GM12878 (cell line): ENCODE measurements at regions not wholly inside any gene's neighbourhood (a gene's known extent, or its start where the extent isn't known, plus 50 kb on each side); places are given as distances from the start of the nearest gene placed in this dataset.

Experiments used
- ATAC-seq: fragments of 200-7000 bp; cut with Tn5 transposase; 3 replicates; pipeline ENCODE4 v1.9.1; 2020; ENCODE audit warnings: mild to moderate bottlenecking, moderate library complexity
- BruUV-seq: library from RNA; stranded (reverse); fragments of 400-500 nt; replicated peaks from 2 replicates; lab custom pipeline; 2021; lab: Mats Ljungman, UMichigan
- CTCF ChIA-PET: fragments of 300-600 bp; sonication (Branson Sonifier 250); formaldehyde crosslinking; extraction: SDS; loops from one replicate; lab custom pipeline; 2021; ENCODE audit warnings: inconsistent platforms; lab: Yijun Ruan, JAX
- POLR2A ChIA-PET: fragments of 350-600 bp; formaldehyde crosslinking; extraction: SDS; loops from one replicate; lab custom pipeline; 2021; ENCODE audit warnings: inconsistent platforms; lab: Charles Lee
- RAD21 ChIA-PET: fragments of 300-600 bp; sonication (Branson Sonifier 250); formaldehyde crosslinking; loops from one replicate; lab custom pipeline; 2023; ENCODE audit warnings: antibody characterized with exemption; ENCODE audit not compliant: unreplicated experiment; lab: Charles Lee
- SMC1A ChIA-PET: fragments of 300-600 bp; sonication (Branson Sonifier 250); formaldehyde crosslinking; loops from one replicate; lab custom pipeline; 2023; ENCODE audit not compliant: unreplicated experiment, uncharacterized antibody; lab: Charles Lee
- DNase-seq: peaks from one replicate; pipeline ENCODE4 v3.0.0-alpha.2; 2011; ENCODE audit warnings: low read depth, low spot score
- FAIRE-seq: peaks from 3 replicates; lab custom pipeline; 2011; peaks lifted over from hg19 to GRCh38; lab: Jason Lieb, UNC
- H2AFZ ChIP-seq: 2 replicates; pipeline ENCODE4 v1.6.0; 2011; ENCODE audit warnings: low read depth, low read length, control low read depth; ENCODE audit not compliant: control insufficient read depth
- H3K27ac ChIP-seq: 2 replicates; pipeline ENCODE4 v1.5.1; 2011; ENCODE audit warnings: control low read depth; ENCODE audit not compliant: control insufficient read depth, insufficient read depth
- H3K27me3 ChIP-seq, 2 experiments: replicated peaks in 1 of 2; 2 replicates each; pipeline versions ENCODE4 v1.6.0 to v1.6.1; 2011; ENCODE audit warnings: low read length in 1 of 2; ENCODE audit not compliant: control insufficient read depth in 2 of 2, insufficient read depth in 2 of 2
- H3K36me3 ChIP-seq, 2 experiments: 2 replicates each; pipeline ENCODE4 v1.5.1; 2011; ENCODE audit warnings: low read length in 1 of 2; ENCODE audit not compliant: control insufficient read depth in 2 of 2, insufficient read depth in 2 of 2
- H3K4me1 ChIP-seq: 2 replicates; pipeline ENCODE4 v1.6.1; 2011; ENCODE audit warnings: mild to moderate bottlenecking, low read length, moderate library complexity, mixed read lengths; ENCODE audit not compliant: control insufficient read depth, insufficient read depth
- H3K4me2 ChIP-seq: 2 replicates; pipeline ENCODE4 v1.6.0; 2011; ENCODE audit warnings: control low read depth; ENCODE audit not compliant: control insufficient read depth, insufficient read depth
- H3K4me3 ChIP-seq: fragments of 200-600 bp; sonication (generic); 2 replicates; pipeline ENCODE4 v1.5.1; 2016
- H3K79me2 ChIP-seq: 2 replicates; pipeline ENCODE4 v1.6.0; 2011; ENCODE audit warnings: low read length; ENCODE audit not compliant: control insufficient read depth, insufficient read depth
- H3K9ac ChIP-seq: 2 replicates; pipeline ENCODE4 v1.8.0; 2011; ENCODE audit warnings: low read length, control low read depth, mixed read lengths; ENCODE audit not compliant: control insufficient read depth, insufficient read depth
- H3K9me3 ChIP-seq: replicated peaks from 3 replicates; pipeline ENCODE4 v1.5.1; 2011; ENCODE audit warnings: mild to moderate bottlenecking, low read length; ENCODE audit not compliant: control insufficient read depth, insufficient read depth
- H4K20me1 ChIP-seq: 2 replicates; pipeline ENCODE4 v1.6.0; 2011; ENCODE audit not compliant: control insufficient read depth, insufficient read depth
- CREB1 ChIP-seq: IDR thresholded peaks from 2 replicates; pipeline ENCODE4 v1.6.1; 2012; ENCODE audit warnings: low read depth, mild to moderate bottlenecking, inconsistent platforms
- FOS ChIP-seq: IDR thresholded peaks from 3 replicates; pipeline ENCODE4 v1.6.1; 2011; ENCODE audit warnings: borderline replicate concordance; ENCODE audit not compliant: insufficient read length; ENCODE audit errors: extremely low read depth
- IKZF2 ChIP-seq, 2 experiments: fragments of 450-650 bp; IDR thresholded peaks; 2 replicates each; pipeline ENCODE4 v1.6.1; 2017; ENCODE audit warnings: mild to moderate bottlenecking in 2 of 2, moderate library complexity in 2 of 2
- IRF4 ChIP-seq: IDR thresholded peaks from 2 replicates; pipeline ENCODE4 v1.6.1; 2011; ENCODE audit warnings: low read depth, low read length
- POLR2AphosphoS2 ChIP-seq: IDR thresholded peaks from 2 replicates; pipeline ENCODE4 v1.6.1; 2011; ENCODE audit warnings: low read depth, mild to moderate bottlenecking, low read length, improper control_type of control experiment, moderate library complexity
- RELA ChIP-seq: fragments of 450-650 bp; IDR thresholded peaks from 2 replicates; pipeline ENCODE4 v1.8.0; 2014; ENCODE audit warnings: borderline replicate concordance; ENCODE audit not compliant: partially characterized antibody
- RUNX3 ChIP-seq: IDR thresholded peaks from 2 replicates; pipeline ENCODE4 v1.6.1; 2012; ENCODE audit warnings: low read length, inconsistent platforms
- SMARCA5 ChIP-seq: fragments of 450-650 bp; IDR thresholded peaks from 2 replicates; pipeline ENCODE4 v1.6.1; 2017; ENCODE audit warnings: mild to moderate bottlenecking
- TCF7 ChIP-seq: IDR thresholded peaks from 2 replicates; pipeline ENCODE4 v1.6.1; 2014; ENCODE audit warnings: antibody characterized with exemption, borderline replicate concordance
- WGBS: methylation state at CpG from one replicate; pipeline ENCODE4 v1.1.6; 2016; ENCODE audit warnings: low lambda C conversion rate; ENCODE audit not compliant: insufficient replicate concordance, insufficient coverage; ENCODE audit errors: missing lambda C conversion rate; 5-methylcytosine and 5-hydroxymethylcytosine counted together
- in situ Hi-C: fragments of 300-500 bp; cut with MboI; formaldehyde crosslinking; loops from 9 replicates; pipeline ENCODE4 v1.14.3; 2018; ENCODE audit warnings: mixed read lengths
- intact Hi-C: fragments of 100-400 bp; cut with micrococcal nuclease; formaldehyde crosslinking; loops from one replicate; pipeline ENCODE4 v1.14.2; 2022; ENCODE audit not compliant: unreplicated experiment
- TF ChIP-seq, protein P1 (sequence below), 3 experiments: IDR thresholded peaks in 2 of 3; conservative IDR thresholded peaks in 1 of 3; 2 replicates each; pipeline ENCODE4 v1.5.1; 2011; ENCODE audit warnings: low read depth in 3 of 3, low read length in 3 of 3, mild to moderate bottlenecking in 3 of 3, control low read depth in 2 of 3, moderate library complexity in 2 of 3, inconsistent platforms in 1 of 3, mixed read lengths in 1 of 3; ENCODE audit not compliant: control insufficient read depth in 2 of 3, insufficient read depth in 1 of 3; ENCODE audit errors: extremely low read depth in 1 of 3

DNA sequence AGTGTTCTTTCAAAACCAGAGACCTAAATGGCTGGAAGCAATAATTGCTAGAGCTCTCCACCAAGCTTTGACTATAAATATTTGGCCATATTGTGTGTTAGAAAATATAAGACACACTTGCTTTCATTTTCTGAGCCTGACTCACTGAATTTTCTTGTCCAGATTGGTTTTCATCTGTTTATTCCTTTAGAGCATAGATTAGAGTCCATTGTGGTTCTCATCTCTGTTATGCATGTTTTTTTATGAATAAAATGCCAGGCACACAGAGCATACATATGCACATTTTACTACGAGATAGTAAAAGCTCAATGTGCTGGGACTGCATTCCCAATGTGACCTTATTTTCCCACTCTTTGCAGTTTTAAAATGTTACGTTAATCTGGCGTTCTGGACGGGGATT, 115.3 kb upstream of the MLIP start:
- Histone ChIP-seq H3K79me2 (no peaks in the 10 kb centered on the region), H3K4me3 (no peak overlapping the region), H3K4me1 (no peaks in the 10 kb centered on the region), H3K9ac (no peak overlapping the region), H4K20me1 (no peaks in the 10 kb centered on the region), H2AFZ (no peak overlapping the region), H3K9me3 (no peaks in the 10 kb centered on the region), H3K36me3 (no peaks in the 10 kb centered on the region), H3K27me3 (no peaks in the 10 kb centered on the region), H3K4me2 (no peak overlapping the region), H3K27ac (no peak overlapping the region)
- ATAC-seq = no peak
- in situ Hi-C loops = no loop called here
- CTCF ChIA-PET = no interaction called here
- DNase-seq = no peak
- TF ChIP-seq IRF4 (no peak), CREB1 (no peak), SMARCA5 (no peak), RUNX3 (no peak), TCF7 (no peak), IKZF2 (IDR thresholded peaks at IDR 0.05) (no peak), POLR2AphosphoS2 (no peak), FOS (no peak), RELA (no peak)
- TF ChIP-seq, protein P1, sequence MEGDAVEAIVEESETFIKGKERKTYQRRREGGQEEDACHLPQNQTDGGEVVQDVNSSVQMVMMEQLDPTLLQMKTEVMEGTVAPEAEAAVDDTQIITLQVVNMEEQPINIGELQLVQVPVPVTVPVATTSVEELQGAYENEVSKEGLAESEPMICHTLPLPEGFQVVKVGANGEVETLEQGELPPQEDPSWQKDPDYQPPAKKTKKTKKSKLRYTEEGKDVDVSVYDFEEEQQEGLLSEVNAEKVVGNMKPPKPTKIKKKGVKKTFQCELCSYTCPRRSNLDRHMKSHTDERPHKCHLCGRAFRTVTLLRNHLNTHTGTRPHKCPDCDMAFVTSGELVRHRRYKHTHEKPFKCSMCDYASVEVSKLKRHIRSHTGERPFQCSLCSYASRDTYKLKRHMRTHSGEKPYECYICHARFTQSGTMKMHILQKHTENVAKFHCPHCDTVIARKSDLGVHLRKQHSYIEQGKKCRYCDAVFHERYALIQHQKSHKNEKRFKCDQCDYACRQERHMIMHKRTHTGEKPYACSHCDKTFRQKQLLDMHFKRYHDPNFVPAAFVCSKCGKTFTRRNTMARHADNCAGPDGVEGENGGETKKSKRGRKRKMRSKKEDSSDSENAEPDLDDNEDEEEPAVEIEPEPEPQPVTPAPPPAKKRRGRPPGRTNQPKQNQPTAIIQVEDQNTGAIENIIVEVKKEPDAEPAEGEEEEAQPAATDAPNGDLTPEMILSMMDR (IDR thresholded peaks at IDR 0.05 in 2 of 3, conservative IDR thresholded peaks at IDR 0.05 in 1 of 3; ENCODE audit: control insufficient read depth in 2 of 3, extremely low read depth in 1 of 3, insufficient read depth in 1 of 3, low read depth in 3 of 3, low read length in 3 of 3) = no peak
- SMC1A ChIA-PET = no interaction called here
- no peak for FAIRE-seq
- WGBS = 33% methylated on average over 4 of the region's 4 CpGs
- no TSS peak for BruUV-seq
- POLR2A ChIA-PET = no interaction called here
- intact Hi-C loops = no loop called here
- RAD21 ChIA-PET = no interaction called here
